ENCODE measurements at regions not wholly inside any gene's neighbourhood (a gene's known extent, or its start where the extent isn't known, plus 50 kb on each side); places are given as distances from the start of the nearest gene placed in this dataset.

DNA sequence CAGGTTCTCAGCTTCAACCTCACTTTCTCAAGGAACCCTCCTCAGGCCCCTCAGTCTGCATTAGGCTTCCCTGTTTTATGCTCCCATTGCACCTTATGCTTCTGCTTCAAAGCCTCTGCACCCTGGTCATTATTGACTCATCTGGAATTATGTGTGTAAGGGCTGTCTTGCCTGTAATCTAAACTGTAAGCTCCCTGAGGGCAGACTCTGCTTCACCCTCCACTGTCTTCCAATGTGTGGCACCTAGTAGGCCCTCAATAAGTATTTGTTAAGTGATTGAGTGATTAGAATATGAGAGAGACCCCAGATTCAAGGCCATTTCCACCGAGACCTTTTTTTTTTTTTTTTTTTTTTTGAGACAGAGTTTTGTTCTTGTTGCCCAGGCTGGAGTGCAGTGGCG is 79.1 kb downstream of the VCPKMT start:
- Histone ChIP-seq H3K9me3 (no peaks in the 10 kb centered on the region), H3K4me1 (peaks cover 4 to 7% of the 10 kb centered on the region in 2 donors), H3K4me3 (replicated peaks in 1 of 3) (no peak overlapping the region), H3K36me3 (no peaks in the 10 kb centered on the region), H3K27ac (no peak overlapping the region), H3K27me3 (no peaks in the 10 kb centered on the region)
- DNase-seq = no peak
- intact Hi-C loops (cut with DNase I) = no loop called here
- TF ChIP-seq CTCF (IDR thresholded peaks at IDR 0.05) (no peak), POLR2A (IDR thresholded peaks at IDR 0.05) (no peak)
- WGBS, 2 donors = 96 to 97% methylated on average over 2 of the region's 2 CpGs

DNA sequence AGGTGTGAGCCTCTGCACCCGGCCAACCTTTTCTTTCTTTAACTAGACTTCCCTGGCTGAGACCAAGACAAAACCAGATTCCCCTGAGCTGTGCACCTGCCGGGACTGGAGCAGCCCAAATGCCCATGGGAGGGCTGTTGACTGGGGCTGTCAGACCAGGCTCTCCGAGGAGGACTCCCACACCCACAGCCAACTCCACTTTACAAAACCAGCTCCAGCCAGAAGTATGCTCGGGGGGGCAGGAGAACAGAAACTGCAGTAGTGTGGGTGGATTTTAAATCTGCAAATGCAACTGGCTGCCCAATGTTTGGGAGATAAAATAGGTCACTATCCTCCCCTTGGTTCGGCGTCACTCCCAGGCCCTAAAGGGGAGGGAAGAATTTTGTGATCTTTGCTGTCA is 78.5 kb downstream of the VCPKMT start:
- Histone ChIP-seq H3K27ac (no peak overlapping the region), H3K9me3 (no peaks in the 10 kb centered on the region), H3K4me3 (replicated peaks in 1 of 3) (no peak overlapping the region), H3K36me3 (no peaks in the 10 kb centered on the region), H3K27me3 (no peaks in the 10 kb centered on the region), H3K4me1 (peaks cover 4 to 7% of the 10 kb centered on the region in 2 donors)
- intact Hi-C loops (cut with DNase I) = no loop called here
- DNase-seq = peak; percentile 68 to 69
- TF ChIP-seq CTCF (IDR thresholded peaks at IDR 0.05) = no peak
- TF ChIP-seq POLR2A (IDR thresholded peaks at IDR 0.05) = no peak
- 41 to 47% methylated on average over 6 of the region's 6 CpGs for WGBS, 2 donors

DNA sequence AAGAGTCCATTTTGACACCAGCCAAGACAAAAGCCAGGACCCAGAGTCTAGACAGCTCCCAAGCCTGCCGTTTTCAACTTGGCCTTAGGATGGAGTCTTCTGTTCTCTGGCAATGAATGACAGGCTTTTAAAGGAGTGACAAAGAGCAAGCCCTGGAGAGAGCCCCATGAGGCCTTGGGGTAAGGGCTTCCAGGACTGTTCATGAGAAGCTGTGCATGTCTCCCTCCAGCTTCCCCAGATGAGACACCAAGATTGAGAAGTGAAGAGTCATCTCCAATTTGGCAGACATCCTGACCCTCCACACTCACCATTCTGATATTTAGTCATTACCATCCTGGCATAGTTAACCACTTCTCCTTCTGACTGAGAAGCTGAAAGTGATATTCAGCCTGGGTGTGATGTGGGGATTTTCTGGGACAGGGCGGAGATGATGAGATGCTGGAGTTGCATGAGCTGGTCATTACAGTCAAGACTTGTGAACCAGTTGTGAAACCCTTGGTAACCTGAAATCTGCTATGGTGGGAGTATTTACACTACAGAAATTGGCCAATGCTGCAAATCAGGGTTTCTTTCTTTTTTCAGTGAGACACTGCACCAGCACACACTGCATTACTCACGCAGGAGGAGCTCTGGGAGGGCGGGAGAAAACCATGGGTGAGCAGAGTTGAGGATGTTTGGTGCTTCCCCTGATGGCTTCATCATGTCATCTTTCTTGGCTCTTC is 77.8 kb downstream of the VCPKMT start:
- Histone ChIP-seq H3K9me3 (no peaks in the 10 kb centered on the region), H3K27me3 (no peaks in the 10 kb centered on the region), H3K36me3 (no peaks in the 10 kb centered on the region), H3K4me3 (replicated peaks in 1 of 3) (no peak overlapping the region), H3K27ac (no peak overlapping the region), H3K4me1 (peaks cover 4 to 7% of the 10 kb centered on the region in 2 donors)
- intact Hi-C loops (cut with DNase I) = no loop called here
- DNase-seq = no peak
- TF ChIP-seq CTCF (IDR thresholded peaks at IDR 0.05) (no peak), POLR2A (IDR thresholded peaks at IDR 0.05) (no peak)
- WGBS, 2 donors = 75 to 81% methylated on average over 4 of the region's 4 CpGs

DNA sequence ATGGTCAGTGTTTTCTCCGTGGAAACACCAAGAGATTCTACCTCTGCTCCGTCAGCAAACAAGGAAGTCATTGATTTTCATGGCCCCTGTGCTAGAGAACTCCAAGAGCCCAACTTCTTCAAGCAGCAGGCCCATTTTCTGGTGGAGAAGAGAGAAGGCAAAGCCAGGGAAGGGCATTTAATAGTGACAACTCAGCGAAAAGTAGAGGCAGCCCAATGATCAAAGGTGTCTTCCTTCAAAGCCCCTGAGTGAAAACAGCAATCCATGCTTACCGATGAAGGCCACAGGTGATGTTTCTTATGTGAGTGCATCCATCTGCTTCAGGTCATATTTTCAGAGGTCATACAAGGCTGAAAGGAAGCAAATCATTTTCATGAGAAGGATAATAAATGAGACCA is 77.3 kb downstream of the VCPKMT start:
- no peak for DNase-seq
- no peak overlapping the region for H3K4me3 ChIP-seq (replicated peaks in 1 of 3)
- no peak overlapping the region for H3K27ac ChIP-seq
- no peaks in the 10 kb centered on the region for H3K36me3 ChIP-seq
- no peak for TF ChIP-seq POLR2A (IDR thresholded peaks at IDR 0.05)
- TF ChIP-seq CTCF (IDR thresholded peaks at IDR 0.05) = no peak
- intact Hi-C loops (cut with DNase I) = no loop called here
- WGBS, 2 donors = 90 to 93% methylated on average over 4 of the region's 4 CpGs
- no peaks in the 10 kb centered on the region for H3K27me3 ChIP-seq
- peaks cover 4 to 7% of the 10 kb centered on the region in 2 donors for H3K4me1 ChIP-seq
- no peaks in the 10 kb centered on the region for H3K9me3 ChIP-seq

DNA sequence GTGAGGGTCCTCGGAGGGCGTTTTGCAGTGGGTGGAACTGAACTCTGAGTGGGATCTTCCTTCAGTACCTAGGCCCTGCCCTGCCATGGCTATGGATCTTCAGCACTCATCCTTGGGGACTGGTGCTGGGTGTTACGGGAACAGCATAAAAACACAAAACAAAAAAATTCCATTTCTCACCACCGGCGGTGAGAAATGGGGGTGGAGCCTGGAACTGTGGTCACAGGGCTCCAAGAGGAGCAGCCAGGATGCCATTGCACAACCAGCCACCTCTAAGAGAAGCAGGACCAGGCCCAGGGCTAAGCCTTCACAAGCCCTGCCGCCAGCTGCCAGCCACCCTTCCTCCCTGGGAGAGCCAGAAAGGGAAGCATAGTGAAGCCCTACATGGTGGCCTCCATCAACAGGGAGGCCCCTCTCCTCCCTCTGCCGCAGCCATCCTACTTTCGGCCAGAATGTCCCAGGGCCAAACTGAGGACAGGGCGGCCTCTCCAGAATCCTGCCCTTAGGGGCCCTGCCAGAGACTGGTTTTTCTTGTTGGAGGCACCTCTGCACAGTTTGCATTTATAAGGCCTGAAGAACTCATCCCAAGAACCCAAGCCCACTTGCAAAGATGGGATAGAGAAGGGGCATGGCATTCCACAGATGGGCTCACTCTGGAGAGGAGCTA is 76.5 kb downstream of the VCPKMT start:
- 87 to 91% methylated on average over 6 to 8 of the region's 9 CpGs for WGBS, 2 donors
- no peak for DNase-seq

More for the DNA sequence above, 76.5 kb downstream of the VCPKMT start:
- Histone ChIP-seq H3K27ac (no peak overlapping the region), H3K4me1 (peaks cover 4 to 12% of the 10 kb centered on the region in 2 donors), H3K9me3 (no peaks in the 10 kb centered on the region), H3K27me3 (no peaks in the 10 kb centered on the region), H3K4me3 (replicated peaks in 1 of 3) (no peak overlapping the region), H3K36me3 (no peaks in the 10 kb centered on the region)
- intact Hi-C loops (cut with DNase I) = no loop called here
- TF ChIP-seq POLR2A (IDR thresholded peaks at IDR 0.05) (no peak), CTCF (IDR thresholded peaks at IDR 0.05) (no peak)
